ENCODE measurements at regions not wholly inside any gene's neighbourhood (a gene's known extent, or its start where the extent isn't known, plus 50 kb on each side); places are given as distances from the start of the nearest gene placed in this dataset.

DNA sequence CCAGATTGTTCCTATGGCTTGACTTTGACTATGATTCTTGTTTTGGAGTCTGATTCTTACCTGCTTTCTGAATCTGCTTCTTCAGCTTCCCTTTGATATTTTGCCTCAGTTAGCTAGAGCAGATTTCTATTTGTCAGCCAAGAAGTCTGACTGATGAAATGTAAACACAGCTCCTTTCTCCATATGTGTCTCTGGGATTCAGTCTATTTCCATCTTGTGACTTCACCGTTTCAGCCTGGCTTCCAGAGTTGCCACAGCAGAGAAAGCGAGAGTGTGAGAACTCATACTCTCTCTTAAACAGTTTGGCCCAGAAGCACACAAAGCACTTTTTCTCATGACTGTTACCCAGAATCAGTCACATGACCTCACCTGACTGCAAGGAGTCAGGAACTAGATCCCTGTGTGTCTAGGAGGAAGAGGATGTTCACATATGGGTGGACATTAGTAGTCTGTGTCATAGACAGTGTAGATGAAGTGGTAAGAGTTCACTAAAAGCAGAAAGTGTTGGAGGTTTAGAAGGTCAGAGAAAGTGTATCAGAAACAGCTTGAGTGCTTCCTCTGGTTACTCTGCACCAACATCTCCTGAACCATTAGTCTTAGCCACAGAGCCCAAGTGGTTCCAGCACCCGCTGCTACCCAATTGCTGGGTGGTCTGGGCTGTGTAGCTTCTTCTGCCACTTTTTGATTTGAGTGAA lies 103.4 kb upstream of the CDK6 start:
- intact Hi-C loops (cut with DNase I): no loop called here
- DNase-seq (no peak), ATAC-seq (no peak), FAIRE-seq (no peak)
- no peaks in the 10 kb centered on the region for H3K36me3 ChIP-seq
- H3K4me1 ChIP-seq: no peaks in the 10 kb centered on the region
- no peaks in the 10 kb centered on the region for H3K9me3 ChIP-seq
- WGBS, 2 donors: 62 to 70% methylated on average over 3 of the region's 3 CpGs
- no peak for TF ChIP-seq CTCF (IDR thresholded peaks at IDR 0.05)
- H3K27ac ChIP-seq: no peak overlapping the region
- H3K4me3 ChIP-seq: no peak overlapping the region
- no peaks in the 10 kb centered on the region for H3K27me3 ChIP-seq

DNA sequence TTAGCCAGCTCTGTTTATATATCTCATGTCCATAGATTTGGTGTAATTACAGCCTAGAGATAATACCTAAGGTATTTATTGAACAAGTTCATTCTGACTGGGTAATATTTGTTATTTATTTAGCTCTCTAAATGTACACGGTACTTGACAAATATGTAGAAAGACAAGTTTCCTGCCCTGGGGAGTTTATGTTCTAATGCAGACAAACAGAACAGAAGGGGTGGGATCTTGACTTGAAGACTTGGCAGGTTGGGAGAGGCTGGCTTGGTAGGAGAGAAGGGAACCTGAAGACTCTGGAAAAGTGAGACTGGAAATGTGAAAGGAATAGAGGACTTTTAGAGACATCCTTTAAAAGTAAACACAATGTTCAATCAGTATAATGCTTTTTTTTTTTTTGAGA lies 97.7 kb upstream of the CDK6 start:
- WGBS, 2 donors: 7 to 8% methylated on average over 1 of the region's 1 CpG
- Histone ChIP-seq H3K27ac (no peak overlapping the region), H3K9me3 (no peaks in the 10 kb centered on the region), H3K4me1 (no peaks in the 10 kb centered on the region), H3K27me3 (no peaks in the 10 kb centered on the region), H3K36me3 (no peaks in the 10 kb centered on the region), H3K4me3 (no peak overlapping the region)
- FAIRE-seq: no peak
- intact Hi-C loops (cut with DNase I): no loop called here
- TF ChIP-seq CTCF (IDR thresholded peaks at IDR 0.05): no peak
- ATAC-seq: no peak
- no peak for DNase-seq

DNA sequence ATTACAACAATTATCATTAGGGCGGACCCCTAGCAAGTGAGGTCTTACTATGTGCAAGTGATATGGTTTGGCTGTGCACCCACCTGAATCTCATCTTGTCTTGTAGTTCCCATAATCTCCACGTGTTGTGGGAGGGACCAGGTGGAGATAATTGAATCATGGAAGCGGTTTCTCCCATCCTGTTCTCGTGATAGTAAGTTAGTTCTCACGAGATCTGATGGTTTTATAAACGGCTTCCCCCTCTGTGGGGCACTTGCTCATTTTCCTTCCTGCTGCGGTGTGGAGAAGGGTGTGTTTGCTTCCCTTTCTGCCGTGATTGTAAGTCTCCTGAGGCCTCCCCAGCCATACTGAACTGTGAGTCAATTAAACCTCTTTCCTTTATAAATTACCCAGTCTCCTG lies 96.1 kb upstream of the CDK6 start:
- Histone ChIP-seq H3K4me3 (no peak overlapping the region), H3K36me3 (no peaks in the 10 kb centered on the region), H3K4me1 (no peaks in the 10 kb centered on the region), H3K9me3 (no peaks in the 10 kb centered on the region), H3K27me3 (no peaks in the 10 kb centered on the region), H3K27ac (no peak overlapping the region)
- ATAC-seq (no peak), DNase-seq (no peak), FAIRE-seq (no peak)
- WGBS, 2 donors: 62 to 75% methylated on average over 8 of the region's 8 CpGs
- TF ChIP-seq CTCF (IDR thresholded peaks at IDR 0.05): no peak
- intact Hi-C loops (cut with DNase I): no loop called here

DNA sequence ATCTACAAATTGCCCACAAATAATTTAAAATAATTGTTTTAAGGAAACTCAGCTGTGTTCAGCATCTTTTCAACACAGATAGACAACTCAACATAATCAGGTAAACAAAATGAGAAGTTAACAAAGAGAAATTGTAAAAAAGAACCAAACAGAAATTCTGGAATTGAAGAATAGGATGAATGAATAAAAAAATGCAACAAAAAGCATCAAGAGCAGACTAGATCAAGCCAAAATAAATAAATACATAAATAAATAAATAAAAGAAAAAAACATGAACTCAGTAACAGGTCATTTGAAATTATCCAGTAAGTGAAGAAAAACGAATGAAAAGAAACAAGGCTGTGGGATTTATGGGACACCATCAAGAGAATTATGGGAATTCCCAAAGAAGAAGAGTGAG lies 94.0 kb upstream of the CDK6 start:
- 43 to 57% methylated on average over 1 of the region's 1 CpG for WGBS, 2 donors
- ATAC-seq: no peak

More for the DNA sequence above, 94.0 kb upstream of the CDK6 start:
- no peaks in the 10 kb centered on the region for H3K4me1 ChIP-seq
- no peak overlapping the region for H3K27ac ChIP-seq
- no peak for TF ChIP-seq CTCF (IDR thresholded peaks at IDR 0.05)
- H3K36me3 ChIP-seq: no peaks in the 10 kb centered on the region
- no peaks in the 10 kb centered on the region for H3K9me3 ChIP-seq
- no peak for DNase-seq
- H3K4me3 ChIP-seq: no peak overlapping the region
- intact Hi-C loops (cut with DNase I): no loop called here
- FAIRE-seq: no peak
- no peaks in the 10 kb centered on the region for H3K27me3 ChIP-seq
